ENCODE measurements at regions not wholly inside any gene's neighbourhood (a gene's known extent, or its start where the extent isn't known, plus 50 kb on each side); places are given as distances from the start of the nearest gene placed in this dataset.

GRCh38 chr6:168928012-168928411 is 325.6 kb downstream of the THBS2 start:
- TF ChIP-seq, protein P1, sequence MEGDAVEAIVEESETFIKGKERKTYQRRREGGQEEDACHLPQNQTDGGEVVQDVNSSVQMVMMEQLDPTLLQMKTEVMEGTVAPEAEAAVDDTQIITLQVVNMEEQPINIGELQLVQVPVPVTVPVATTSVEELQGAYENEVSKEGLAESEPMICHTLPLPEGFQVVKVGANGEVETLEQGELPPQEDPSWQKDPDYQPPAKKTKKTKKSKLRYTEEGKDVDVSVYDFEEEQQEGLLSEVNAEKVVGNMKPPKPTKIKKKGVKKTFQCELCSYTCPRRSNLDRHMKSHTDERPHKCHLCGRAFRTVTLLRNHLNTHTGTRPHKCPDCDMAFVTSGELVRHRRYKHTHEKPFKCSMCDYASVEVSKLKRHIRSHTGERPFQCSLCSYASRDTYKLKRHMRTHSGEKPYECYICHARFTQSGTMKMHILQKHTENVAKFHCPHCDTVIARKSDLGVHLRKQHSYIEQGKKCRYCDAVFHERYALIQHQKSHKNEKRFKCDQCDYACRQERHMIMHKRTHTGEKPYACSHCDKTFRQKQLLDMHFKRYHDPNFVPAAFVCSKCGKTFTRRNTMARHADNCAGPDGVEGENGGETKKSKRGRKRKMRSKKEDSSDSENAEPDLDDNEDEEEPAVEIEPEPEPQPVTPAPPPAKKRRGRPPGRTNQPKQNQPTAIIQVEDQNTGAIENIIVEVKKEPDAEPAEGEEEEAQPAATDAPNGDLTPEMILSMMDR (IDR thresholded peaks at IDR 0.05) = no peak
- TF ChIP-seq POLR2AphosphoS5 (IDR thresholded peaks at IDR 0.05) = no peak
